ENCODE measurements at regions not wholly inside any gene's neighbourhood (a gene's known extent, or its start where the extent isn't known, plus 50 kb on each side); places are given as distances from the start of the nearest gene placed in this dataset.

- DNase-seq: no peak
Observed at GRCh38 chr1:87887100-87887499, 558.4 kb downstream of the LMO4 start.

- DNase-seq: no peak
Observed at GRCh38 chr1:87888446-87888845, 559.8 kb downstream of the LMO4 start.

DNA sequence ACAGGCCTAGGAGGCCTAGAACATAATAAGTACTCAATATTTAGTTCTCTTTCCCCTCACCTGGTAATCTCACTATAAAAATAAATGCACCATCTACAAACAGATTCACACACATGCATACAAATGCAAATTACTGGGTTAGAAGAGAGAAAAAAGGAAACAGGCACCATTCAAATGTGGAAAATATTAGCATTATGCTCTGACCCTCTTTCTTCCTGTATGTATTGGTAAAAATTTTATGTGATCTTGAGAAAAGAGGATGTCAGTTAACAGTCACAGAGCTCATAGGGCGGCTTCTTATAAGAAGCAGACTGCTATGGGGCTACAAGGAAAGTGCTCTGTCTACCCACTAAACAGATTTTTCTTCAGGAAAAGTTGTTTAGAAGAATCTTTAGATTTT lies 565.4 kb downstream of the LMO4 start:
- DNase-seq: no peak

GRCh38 chr1:87897481-87897880 lies 568.8 kb downstream of the LMO4 start:
- DNase-seq: no peak

DNA sequence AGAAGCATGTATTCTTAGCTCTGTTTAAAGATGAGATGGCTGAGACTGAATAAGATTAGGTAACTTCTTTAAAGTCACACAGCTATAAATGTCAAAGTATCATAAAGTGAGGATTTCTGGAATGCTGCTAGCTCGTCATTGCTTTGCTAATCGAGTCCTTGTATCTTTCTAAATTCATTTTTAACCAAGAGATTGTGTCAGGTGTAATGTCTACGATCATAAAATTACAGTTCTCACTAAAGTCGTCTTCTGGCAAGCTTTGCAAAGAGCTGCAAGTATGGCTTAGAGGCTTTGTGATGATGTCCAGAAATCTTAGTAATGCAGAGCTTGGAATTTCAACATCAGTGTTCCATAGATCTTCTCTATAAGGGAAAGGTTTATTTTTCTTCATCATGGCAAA lies 569.8 kb downstream of the LMO4 start:
- no peak for DNase-seq

DNA sequence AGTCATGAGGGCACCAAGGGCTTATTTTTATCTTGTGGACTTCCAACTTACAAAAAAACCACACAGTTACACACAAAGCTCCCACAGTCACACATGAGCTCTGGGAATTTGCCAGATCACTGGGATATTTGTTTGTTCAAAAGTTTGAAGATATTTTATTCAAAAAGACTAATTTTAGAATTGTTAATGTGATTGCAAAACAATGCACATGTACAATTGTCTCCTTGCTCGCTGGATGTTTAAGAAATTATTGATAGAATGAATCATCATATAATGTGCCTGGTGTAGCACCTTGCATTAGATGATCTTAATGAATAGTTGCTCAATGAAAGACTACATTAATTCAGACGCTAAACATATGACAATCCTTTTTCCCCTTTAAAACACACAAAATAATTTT lies 570.3 kb downstream of the LMO4 start:
- DNase-seq: no peak

DNA sequence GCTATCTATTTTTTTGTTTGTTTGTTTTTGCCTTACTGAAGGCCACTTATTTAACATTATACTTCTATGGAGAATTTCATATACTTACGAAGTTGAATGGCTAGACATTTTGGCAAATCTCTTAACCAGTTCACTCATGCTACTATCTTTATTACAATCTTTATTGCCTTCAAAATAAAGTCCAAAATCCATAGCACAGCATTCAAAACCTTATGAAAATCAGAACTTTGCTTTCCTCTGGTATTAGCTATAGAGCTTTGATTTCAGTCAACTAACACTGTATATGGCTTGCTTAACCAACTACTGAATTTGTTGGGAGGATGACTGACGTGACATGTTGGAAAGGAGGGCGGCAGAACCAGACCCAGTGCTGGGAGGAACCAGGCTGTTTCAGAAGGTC lies 571.1 kb downstream of the LMO4 start:
- no peak for DNase-seq

DNA sequence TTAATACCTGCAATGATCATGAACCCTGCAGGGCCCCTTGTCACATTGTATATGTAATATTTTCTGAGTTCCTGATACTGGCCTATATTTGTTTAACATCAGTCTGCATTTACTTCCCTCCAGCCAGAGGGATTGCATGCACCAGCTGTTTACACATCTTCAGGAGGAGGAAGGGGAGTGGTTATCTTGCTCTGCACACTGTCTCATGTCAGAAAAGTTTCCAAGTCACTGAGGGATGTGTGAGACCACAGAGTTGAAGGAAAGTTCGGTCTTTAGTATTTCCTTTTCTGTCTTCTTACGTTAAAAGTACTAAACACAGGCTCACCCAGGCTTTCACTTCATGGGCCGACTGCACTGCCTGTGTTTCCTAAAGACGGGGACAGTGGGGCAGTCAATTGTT lies 574.1 kb downstream of the LMO4 start:
- no peak for DNase-seq

- DNase-seq: no peak
Observed at GRCh38 chr1:87903242-87903641, 574.6 kb downstream of the LMO4 start.

- DNase-seq: no peak
Observed at GRCh38 chr1:87904651-87905050, 576.0 kb downstream of the LMO4 start.

DNA sequence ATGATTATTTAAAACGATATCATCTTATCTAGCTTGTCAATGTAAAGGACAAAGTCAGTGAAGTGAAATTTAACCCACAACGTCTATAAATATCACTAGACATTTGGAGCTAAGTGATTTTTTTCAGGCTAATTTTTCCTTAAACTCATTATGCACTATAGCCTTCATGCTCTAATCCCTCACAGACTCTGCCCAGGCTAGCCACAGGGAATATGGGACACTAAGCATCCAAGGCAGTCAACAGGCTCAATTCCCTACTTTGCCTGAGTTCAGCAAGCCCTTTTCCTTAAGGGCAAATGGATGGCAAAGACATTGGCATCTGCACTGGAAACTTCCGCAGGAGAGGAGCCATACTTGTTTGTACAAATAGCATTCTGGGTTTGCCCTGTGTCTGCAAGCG lies 577.0 kb downstream of the LMO4 start:
- no peak for DNase-seq

GRCh38 chr1:87906078-87906477 lies 577.4 kb downstream of the LMO4 start:
- no peak for DNase-seq

- no peak for DNase-seq
Observed at GRCh38 chr1:87913361-87913760, 584.7 kb downstream of the LMO4 start.

GRCh38 chr1:87914396-87914795 lies 585.7 kb downstream of the LMO4 start:
- DNase-seq: no peak

DNA sequence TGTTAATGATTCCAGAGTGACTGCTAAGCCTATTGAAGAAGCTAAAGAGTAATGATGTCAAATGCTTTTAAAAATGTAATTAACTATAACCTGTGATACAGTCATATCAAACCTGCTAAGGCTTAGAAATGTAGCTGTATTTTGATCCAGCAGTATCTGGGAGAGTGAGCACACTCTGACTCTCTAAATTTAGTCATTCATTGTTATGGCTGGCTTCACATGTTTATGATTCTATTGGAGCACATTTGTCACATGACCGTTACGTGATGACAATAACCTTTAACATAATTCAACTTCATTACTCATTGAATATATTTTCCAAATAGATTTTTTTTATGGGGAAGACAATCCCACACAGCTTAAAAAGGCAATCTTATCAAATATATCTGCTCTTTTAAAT lies 587.1 kb downstream of the LMO4 start:
- no peak for DNase-seq

DNA sequence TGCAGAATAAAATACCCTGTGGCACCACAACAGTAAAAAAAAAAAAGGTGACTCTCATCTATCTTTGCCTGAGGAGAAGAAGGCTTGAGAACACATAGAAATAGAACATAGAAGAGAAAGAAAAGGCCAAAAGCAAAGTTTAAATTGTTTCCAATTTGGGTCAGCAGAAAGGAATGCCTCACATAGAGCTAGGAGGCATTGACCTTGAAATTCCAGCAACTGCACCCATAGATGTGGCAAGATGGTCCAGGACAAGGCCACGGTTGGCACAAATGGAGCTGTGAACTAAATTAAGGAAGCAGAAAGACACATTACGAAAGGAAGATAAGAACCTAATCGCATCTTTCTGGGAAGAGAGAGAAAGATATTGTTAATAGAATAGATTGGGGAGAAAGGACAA lies 588.3 kb downstream of the LMO4 start:
- peak; percentile 29 for DNase-seq

DNA sequence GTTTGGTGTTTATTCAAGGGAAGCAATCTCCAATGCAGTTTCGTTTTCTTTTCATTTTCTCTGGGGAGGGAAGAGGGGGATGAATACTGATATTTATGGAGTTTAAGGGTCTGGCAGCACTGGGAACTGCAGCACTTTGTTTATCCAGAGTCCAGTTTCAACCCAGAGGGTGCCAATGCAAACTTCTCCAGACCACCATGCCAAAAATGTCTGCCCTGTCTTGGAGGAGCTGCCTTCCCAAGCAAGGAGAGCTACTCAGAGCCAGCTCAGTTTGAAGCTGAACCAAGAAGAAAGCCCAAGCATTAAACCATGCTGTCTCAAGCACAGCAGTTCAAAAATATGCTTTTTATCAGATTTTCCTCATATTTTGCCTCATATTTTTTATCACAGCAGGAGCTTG lies 589.7 kb downstream of the LMO4 start:
- DNase-seq: no peak

DNA sequence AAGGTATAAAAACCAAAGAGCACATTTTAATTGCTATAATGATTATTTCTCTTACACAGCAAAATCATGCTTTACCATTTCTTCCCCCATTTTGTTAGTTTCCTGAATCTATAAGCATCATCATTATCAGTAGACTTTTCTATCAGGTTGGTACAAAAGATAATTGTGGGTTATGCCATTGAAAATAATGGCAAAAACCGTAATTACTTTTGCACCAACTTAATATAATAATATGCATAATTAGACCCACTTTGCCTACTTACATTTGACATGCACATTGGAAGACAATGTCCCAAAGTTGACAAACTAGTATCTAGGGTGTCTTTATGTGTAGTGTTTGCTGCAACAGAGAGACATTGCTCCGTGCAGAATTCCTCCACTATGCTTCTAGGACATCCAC lies 594.2 kb downstream of the LMO4 start:
- no peak for DNase-seq

- no peak for DNase-seq
Observed at GRCh38 chr1:87926131-87926830, 597.6 kb downstream of the LMO4 start.

GRCh38 chr1:87926921-87927320 lies 598.2 kb downstream of the LMO4 start:
- no peak for DNase-seq

DNA sequence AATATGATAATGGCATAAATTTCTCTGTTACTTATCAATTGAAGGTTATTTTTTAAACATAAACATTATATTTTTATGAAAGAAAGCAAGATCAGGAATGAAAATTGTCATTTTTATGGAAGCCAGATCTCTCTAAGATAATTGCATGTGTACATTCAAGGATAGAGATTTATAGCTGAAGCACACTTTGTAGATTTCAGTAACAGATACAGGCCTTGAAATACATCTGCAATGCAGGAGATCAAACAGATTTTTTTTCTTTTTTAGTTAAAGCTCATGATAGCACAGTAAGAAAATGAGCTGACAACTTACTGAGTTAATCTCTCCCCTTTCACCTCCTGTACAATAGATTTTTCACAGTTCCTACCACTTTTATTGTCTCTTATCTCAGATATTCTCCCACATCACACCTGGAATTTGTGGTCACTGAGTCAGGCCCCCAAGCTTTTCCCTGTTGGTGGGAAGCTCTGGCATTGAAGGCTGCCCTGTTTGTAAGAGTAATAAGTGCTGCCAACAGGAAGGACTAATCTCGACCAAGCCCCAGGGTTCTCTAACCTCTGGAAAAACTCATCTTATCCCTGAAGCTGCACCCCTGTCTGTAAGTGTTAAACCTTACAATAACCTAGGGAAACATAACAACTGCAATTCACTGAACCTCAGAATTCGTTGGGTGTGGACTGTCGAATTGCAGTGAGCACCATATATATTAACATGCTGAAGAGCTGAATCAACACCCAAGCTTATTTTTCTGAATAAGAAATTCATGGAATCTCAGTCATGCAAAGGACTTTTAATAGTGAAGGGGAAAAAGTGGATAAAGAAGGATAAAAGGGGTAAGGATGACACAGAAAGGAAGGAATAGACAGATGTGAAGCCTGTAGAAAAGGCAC lies 599.0 kb downstream of the LMO4 start:
- no peak for DNase-seq

DNA sequence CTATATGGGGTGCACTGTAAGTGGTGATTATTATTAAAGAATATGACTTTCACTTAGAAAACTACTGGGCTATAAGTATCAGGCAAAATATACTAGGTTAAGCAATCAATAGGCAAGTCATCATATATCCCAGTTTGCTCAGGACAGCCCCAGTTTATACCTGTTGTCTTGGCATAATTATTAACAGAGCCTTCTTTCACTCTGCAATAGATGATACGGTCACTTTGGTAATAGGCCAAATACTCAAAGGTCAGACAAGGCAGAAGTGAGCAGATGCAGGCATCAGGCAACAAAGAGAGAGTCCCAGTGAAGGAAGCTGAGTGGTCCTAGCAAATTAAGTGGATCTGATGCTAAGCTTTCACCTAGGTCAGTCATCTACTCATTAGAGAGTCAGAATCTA lies 599.9 kb downstream of the LMO4 start:
- no peak for DNase-seq

DNA sequence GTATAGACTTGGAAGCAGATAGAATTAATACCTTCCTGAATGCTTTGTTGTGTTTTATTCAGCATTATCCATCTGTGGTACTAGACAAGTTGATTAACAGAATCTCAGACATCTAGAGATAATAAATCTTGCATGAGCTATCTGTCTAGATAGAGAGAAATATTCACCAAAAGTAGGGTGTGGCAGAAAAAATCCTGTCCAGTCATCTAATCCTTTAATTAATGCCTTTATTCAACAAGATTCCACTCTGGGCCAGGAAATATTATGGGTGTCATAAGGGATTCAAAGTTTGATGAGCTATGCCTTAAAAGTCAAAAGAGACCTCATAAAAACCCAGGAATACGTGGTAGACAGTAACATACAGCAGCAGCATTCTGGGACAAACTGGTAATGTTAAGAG lies 601.2 kb downstream of the LMO4 start:
- no peak for DNase-seq

DNA sequence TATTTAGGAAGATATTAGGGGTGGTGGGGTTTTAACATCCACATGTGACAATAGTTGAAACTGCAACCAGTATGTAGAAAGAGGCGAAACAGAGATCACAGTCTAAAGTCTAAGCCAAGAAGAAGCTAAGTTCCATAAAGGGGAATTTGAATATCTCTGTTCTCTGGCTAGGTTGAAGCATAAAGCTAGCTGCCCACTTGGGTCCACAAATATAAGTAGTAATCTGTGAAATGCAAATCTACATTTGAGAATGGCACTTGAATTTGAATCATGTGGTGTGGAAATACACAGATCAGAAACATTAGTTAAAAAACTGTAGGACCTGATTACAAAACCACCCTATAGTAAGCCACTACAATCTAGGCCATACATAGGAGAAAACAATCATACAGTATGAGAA lies 602.1 kb downstream of the LMO4 start:
- no peak for DNase-seq

Measured in fibroblast of skin of scalp (primary cell).